EL (cell line): ENCODE measurements at regions not wholly inside any gene's neighbourhood (a gene's known extent, or its start where the extent isn't known, plus 50 kb on each side); places are given as distances from the start of the nearest gene placed in this dataset.
"Not testable (repeated sequence)": the region's sequence is repeated elsewhere in the genome, so short reads cannot be mapped to it uniquely, and the experiment has no call there.

Experiments
- DNase-seq: peaks from one replicate; pipeline ENCODE4 v3.0.0-alpha.2; 2016

DNA sequence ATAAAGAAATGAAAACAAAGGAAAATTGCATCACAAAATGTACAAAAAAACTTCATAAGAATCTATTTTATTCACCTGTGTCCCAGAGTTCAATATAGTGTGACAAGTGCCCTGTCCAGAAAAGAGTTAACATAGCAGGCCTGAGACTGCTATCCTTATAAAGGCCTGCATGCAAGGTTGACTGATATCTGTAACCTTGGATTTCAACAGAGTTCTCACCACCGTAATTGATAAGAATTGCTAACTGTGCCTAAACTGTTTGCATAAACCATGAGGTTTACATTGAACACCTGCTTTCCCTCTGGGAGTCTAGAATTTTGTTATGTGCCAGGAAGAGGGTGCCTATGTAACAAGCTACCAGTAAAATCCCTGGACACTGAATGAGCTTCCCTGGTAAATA, 461.7 kb upstream of the DPH6 start:
- no peak for DNase-seq

DNA sequence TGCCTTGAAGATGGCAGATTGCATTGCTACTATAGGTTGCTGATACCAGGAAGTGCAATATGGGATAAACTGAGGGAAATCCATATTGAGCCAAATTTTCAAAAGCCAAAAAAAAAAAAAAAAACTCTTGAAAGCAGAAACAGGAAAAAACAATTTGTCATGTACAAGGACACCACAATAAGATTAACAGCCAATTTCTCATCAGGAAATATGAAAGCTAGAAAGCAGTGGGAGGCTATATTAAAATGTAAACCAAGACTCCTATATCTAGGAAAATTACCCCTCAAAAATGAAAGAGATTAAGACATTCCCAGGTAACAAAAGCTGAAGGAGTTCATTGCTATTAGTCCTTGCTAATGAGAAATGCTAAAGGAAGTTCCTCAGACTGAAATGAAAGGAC, 462.8 kb upstream of the DPH6 start:
- no peak for DNase-seq

DNA sequence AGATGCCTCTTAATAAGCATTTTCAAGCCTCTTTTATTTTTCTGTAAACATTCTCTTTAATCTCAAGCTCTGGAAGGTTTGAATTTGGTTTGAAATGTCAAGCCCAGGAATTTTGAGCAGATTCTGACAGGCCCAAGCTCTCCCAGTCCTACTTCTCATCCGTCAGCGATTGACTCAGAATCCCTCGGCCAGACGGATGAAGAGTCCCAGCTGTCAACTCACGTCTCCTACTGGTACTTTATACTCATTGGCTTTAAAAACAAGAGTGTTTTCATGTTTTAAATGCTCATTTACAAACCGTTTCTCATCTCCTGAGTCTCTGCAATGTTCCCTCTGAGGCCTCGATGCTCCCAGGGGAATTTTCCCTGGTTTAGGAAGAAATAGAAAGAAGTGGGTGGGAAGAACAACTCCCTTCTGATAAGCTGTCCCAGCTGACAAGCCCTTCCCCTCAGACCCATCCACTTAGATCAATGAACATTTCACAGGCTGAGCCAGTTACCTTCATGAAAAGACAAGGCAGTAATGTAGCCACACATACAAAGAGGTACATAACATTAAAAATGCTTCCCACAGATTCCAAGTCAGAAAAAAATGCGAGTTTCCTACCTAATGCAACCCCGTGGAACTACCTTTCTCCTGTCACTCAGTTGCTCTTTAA, 478.2 kb upstream of the DPH6 start:
- DNase-seq: no peak

DNA sequence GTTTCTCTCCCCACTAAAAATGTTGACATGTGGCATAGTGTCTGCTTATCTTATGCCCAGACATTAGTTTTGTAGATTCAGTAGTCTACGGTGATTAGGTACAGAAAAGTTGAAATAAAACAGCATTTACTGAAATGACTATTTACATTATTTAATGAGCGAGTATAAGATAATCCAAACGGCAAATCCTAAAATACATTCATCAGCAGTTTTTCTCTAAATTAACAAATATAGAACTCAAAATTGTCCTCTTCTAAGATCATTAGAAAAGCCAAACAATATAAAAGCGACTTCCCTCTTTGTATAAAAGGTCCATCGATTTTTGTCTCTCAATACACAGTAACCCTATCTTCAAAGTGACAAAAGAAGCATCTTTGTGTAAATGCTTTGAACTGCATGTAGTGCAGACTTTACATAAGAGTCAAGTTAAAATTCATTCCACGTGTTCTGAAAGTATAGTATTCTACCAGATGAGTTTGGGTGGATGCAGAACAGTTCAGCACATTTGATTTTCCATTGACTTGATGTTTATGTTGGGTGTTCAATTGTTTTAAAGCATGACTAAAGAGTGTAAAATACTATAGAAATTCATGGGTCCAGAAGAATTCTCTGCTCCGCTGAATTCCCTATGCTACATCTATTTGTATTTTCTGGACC, 480.8 kb upstream of the DPH6 start:
- no peak for DNase-seq

DNA sequence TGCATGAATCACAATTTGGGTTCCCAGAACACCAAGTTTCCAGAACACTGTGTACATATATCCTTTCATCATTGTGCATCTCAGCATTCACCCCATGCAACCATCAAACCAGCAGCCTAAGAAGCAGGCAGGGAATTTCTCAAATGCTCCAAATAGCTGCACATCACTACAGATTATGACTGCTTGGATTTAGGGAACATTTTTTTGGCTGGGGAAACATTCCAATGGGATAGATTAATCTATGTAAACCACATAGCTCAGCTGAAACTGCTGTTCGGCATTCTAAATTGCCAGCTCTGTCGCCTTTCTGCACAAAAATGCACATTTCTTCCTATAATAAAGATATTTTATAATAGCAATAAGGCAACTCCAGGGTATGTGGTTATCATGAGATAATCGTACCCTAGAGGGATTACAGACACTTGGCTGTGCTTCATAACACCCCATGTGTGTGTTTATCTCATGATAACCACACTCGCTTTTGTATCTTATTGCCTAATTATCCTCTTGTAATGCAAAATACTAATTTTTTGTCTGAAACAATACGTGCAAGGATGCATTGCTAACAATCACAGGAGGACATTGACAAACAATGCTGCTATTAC, 483.7 kb upstream of the DPH6 start:
- peak; percentile 87 for DNase-seq

DNA sequence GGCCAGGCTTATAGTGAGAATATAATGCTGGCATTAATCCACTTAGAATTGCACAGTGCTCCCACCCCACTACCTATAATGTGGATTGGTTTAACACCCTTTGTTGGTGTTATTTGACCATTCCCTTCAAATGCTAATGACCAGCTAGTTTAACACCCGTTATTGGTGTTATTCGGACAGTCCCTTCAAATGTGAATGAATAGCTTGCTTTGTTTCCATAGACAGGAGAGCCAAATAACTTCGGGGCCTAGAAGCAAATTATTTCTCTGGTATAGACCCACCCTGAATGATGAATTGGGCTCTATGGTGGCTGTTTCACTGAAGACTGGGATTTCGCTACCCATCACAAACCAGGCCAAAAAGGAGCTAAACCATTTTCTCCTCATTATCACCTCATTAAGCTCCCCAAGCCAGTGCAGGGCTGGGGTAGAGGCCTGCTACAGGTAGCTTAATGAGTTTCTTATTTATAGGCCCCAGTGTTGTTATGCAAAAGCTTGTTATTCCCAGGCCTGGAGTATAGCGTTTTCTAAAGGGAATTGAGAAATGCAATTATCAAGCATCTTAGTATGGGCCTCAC, 494.1 kb upstream of the DPH6 start:
- no peak for DNase-seq

DNA sequence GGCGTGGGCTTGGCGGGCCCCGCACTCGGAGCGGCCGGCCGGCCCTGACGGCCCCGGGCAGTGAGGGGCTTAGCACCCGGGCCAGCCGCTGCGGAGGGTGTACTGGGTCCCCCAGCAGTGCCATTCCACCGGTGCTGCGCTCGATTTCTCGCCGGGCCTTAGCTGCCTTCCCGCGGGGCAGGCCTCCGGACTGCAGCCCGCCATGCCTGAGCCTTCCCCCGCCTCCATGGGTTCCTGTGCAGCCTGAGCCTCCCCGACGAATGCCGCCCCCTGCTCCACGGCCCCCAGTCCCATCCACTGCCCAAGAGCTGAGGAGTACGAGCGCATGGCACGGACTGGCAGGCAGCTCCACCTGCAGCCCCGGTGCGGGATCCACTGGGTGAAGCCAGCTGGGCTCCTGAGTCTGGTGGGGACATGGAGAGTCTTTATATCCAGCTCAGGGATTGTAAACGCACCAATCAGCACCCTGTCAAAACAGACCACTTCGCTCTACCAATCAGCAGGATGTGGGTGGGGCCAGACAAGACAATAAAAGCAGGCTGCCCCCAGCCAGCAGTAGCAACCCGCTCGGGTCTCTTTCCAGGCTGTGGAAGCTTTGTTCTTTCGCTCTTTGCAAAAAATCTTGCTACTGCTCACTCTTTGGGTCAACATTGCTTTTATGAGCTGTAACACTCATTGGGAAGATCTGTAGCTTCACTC, 501.2 kb upstream of the DPH6 start:
- DNase-seq: not testable (repeated sequence)

DNA sequence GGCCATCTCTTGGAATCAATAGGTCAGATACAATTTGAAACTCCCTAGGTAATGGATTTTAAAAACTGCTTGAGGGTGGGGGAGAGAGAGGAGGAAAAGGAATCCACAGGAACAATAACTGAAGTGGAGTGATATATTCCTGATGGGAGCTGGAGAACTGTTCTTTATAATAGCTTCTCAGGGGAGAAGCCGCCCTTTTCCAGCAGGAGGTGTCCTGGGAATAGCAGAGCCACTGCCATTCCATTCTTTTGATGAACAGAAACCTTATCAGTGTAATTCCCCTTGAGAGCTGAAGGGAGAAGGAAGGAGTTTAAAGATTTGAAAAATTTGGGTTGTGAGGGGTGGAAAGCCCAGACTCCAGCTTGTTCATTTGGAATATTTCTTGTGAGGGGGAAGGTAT, 504.9 kb upstream of the DPH6 start:
- DNase-seq: no peak

DNA sequence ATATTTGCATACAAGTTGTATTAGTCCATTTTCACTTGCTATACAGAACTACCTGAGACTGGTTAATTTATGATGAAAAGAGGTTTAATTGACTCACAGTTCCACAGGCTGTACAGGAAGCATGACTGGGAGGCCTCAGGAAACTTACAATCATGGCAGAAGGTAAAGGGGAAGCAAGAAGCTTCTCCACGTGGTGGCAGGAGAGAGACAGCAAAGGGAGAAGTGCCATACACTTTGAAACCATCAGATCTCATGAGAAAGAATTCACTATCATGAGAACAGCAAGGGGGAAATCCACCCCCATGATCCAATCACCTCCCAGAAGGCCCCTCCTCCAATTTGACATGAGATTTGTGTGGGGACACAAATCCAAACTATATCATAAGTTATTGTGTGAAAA, 506.7 kb upstream of the DPH6 start:
- DNase-seq: peak; percentile 17

DNA sequence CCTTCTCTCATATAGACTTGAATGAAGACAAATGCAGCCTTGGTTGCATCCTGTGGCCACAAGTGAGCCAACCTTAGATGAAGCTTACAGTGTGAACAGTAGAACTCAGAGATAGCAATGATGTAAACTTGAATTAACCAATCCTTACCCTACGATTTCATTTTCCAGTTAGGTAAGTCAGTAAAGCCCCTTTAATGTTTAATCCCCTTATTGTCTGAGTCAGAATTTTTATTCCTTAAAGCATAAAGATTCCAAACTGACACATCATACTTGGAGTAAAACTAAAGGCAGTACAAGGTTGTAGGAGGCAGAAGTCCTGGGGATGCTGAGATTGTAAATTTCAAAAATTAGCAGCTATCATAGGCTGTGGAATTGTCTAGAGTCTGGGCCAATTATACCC, 507.8 kb upstream of the DPH6 start:
- peak; percentile 9 for DNase-seq

DNA sequence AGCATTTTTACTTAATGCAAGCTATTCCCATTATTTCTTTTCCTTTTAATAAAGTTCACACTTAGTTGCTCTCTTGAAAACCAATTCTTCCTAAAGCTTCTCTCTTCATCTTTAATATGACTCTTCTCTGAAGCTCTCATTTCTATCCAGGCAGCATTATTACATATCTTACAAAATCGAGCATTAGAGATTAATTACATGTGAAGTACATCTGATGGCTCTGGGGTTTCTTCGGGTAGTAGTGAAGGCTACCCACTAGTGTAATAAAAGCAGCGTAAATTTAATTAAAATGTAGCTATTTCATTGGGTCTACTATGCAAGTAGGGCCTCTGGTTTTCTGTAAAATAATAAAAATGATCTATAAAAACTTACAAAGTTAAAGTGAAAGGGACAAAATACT, 513.6 kb upstream of the DPH6 start:
- no peak for DNase-seq

DNA sequence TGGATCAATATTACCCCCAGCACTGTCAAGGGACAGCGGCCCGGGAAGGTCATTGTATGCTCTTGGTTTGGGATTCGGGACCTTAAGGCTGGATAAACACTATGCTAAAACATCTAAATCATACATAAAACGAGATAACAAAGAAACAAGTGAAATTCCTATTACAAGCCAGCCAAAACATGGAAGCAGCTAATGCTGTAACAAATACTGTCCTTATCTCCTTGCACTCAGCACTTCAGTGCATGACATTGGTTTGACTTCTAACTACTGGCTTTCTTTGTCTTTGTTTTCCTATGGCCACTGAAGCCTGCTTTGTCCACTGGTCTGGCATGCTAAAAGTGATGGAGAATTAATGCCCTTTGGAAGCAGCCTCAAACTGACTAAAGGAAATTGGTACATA, 516.4 kb upstream of the DPH6 start:
- no peak for DNase-seq

DNA sequence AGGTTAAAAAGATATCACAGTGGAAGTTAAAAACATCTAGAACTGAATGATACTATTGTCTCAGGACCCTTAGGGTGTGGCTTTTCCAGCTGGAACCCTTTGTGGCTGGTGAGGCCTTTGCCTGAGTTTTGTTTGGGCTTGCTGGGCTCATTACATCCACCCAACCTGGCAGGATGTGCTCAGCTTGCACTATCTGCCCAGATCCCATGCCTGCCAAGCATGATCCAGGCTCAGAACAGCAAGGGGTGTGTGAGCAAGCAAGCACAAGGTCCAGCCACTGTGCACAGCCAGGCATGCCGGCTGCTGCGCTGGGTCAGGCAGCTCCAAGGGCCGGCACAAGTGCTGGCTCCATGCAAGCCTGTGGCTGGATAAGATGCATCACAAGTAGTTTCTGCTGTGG, 512.7 kb upstream of the CDIN1 start:
- DNase-seq: no peak

DNA sequence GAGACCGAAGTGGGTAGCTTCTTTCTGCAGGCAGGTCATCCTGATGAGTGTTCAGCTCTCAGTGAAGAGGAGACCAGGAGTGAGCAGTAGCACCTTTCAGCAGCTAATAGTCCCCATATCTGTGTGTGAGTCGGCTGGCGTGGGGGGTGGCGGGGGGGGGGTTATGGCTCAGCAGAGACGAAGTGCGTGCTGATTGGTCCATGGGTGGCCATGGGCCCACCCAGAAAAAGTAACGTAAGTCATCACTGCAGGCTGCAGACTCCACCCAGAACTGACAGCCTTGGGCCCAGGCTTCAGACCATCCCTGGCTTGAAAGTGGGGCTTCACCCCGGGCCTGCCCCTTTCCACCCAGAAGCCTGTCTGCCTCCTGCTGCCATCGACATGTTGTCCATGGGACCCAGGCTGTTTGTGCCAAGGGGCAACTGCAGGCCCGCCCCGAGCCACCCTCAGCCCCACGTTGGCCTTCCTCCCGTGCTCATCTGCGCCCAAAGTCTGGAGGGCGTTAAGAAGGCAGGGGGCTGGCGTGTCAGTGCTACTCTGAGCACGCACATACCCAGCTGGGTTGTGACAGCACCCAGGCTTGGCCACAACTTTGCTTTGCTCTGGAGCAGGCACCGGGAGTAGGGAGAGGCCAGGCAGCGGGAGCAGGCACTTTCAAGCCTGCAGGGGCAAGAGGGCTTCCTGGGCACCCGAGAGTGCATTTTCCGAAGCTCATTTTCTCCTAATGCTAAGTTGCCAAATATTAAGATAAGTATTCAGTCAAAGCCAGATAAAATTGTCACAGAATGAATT, 511.7 kb upstream of the CDIN1 start:
- no peak for DNase-seq

DNA sequence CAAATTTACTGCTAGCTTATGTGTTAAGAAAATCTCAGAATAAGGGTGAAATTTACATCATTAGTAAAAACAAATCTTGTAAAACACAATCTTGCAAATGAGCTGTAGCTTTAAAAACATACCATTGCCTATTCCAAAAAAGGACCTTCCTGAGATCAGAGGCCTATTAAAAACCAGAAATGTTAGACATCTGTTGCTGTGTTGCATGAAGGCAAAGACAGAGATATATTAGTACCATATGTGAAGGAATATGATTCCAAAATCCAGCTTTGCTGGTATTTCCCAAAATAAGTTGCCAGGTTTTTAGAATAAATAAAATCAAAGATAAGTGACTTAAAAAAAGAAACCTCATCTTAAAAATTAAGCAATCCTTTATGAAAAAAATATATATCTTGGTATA, 504.1 kb upstream of the CDIN1 start:
- DNase-seq: no peak

DNA sequence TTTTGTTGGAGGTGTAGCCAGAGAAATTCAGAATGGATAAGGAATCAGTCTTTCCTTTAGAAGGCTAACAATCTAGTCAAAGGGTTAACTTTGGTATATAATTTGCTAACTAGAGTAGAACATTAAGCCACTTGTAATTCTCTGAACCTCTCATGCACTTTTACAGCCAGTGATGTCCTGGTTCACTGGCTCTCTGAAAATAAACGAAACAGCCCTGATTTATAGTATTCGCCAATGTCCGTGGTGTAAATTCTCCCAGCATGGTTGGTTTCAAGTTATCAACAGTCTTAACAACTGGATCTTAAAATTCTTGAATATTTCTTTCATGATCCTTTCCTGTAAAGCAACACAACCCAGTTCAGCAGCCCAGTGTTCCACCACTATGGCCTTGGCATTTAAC, 500.4 kb upstream of the CDIN1 start:
- DNase-seq: no peak

DNA sequence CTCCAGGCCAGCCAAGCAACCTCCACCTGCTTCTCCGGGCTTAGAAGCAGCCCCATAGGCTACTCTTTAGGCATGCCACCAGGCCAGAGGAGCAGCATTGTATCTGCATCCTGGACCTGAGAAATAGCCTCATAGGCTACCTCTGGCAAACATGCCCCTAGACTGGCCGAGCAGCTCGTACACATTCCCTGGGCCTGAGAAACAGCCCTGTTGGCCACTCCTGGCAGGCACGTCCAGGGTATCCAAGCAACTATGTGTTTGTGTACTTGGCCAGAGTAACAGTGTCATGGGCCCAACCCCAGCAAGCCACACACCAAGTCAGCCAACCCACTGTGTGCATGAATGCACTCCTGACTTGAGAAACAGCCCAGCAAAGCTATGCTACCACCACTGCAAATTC, 498.7 kb upstream of the CDIN1 start:
- DNase-seq: no peak

DNA sequence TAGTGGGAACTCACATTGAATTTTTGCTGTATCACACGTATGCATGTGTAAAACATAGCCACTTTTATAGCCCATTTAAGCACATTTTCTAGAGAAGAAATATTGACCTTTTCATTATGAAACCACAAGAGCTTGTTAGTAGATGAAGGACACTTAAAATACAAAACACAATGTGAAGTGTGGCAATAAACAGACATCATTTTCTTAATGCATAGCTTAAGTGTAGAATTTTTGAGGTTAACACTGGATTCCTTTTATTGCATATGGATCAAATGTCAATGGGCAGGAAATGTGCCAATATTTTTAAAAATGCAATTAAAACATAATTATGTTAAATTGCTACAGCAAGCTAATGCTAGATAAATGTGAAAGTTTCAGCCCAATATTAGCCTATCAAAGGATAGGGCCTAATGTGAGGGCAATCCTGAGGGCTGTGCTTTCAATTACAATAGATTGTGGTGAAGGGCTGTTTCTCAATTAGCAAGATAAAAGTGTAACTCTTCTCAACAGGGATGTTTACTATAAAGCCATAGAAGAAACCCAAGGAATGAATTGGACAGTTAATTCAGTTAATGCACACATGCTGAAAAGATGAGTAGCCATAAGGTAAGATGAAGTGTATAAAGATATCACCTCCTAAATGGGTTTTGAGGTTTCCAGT, 489.0 kb upstream of the CDIN1 start:
- no peak for DNase-seq

DNA sequence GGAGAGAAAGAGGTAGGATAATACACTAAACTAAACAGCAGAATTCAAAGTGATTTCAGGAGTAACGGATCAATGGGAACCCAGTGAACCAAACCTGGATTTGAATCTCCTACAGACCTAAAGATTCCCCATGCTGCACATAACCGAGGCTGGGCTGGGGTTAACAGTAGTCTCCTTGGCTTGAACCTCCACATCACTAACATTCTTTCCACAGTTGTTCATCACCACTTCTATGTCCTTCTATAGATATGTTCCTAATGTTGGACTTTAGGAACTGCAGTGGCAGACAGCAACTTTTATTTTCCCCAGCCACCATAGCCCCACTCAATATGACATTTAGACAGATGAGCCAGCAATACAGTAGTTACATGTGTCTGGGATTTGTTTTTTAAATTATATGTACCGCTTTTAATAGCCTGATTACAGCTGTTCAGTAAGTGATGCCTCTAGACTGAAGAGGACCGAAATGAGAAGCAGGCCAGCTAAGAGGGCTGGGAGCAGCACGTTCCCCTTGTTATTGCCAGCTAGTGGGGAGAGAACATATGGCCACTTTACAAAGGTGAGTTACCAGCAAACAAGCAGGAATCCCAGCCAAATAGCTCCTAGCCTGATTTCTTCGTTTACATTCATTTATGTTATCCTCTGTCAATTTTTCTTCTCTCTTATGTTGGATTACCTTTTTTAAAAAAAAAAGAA, 472.6 kb upstream of the CDIN1 start:
- DNase-seq: peak; percentile 5

DNA sequence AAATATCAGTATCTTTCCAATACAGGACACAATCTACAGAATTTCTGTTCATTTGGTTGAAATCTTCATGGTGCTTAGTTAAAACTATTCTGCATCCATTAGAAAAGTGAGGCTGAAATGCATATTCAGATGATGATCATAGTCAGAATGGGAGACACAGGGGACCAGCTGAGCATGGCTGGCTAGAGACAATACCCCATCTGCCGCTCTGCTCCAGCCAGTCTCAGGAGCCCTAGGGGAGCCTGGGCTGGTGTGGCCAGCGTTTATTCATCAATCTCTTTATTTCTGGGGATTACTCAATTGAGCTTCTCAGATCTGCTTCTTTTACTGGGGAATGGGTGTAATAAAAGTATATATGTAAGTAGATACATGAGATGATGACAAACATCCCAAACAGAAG, 470.9 kb upstream of the CDIN1 start:
- DNase-seq: no peak

DNA sequence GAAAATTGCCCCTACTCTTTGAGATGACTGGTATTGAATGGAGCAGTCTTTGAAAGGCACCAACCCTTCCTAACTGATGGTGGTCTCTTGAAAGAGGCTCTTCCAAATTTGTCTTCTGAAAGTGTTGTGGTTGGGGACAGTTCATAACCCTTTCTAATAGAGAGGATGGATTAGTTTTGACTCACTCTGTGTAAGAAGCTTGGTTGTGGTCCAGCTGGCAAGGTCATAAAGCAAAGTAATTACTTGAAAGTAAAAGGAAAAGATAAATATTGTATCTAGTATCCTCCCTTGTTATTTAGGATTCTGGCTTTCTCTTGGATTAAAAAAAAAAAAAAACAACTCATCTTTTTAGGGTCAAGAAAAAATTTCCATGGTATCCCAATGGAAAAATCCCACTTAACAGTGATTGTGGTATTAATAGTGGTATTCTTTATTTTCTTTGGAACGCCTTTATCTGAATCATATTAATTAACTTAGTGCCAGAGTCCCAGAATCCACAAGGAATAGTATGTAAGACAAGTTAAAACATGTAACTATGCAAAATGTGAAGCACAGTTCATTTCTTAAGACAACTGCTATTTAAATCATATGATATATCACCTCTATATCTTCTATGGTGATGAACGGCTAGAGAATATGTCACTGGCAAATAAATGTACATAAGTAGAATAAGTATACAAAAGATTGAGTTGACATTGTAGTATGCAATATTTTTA, 469.3 kb upstream of the CDIN1 start:
- DNase-seq: peak; percentile 52
